Frontal cortex (tissue), 3 donors: ENCODE measurements at regions not wholly inside any gene's neighbourhood (a gene's known extent, or its start where the extent isn't known, plus 50 kb on each side); places are given as distances from the start of the nearest gene placed in this dataset.

Experiments used
- DNase-seq, 2 donors: peaks; one replicate each; pipeline ENCODE4 v3.0.0; 2012; ENCODE audit warnings: low spot score in 2 of 2
- FAIRE-seq: peaks from 2 replicates; lab custom pipeline; 2012; peaks lifted over from hg19 to GRCh38; lab: Jason Lieb, UNC
- donor health status: control.
- donor health status: control.
- donor health status: control.

DNA sequence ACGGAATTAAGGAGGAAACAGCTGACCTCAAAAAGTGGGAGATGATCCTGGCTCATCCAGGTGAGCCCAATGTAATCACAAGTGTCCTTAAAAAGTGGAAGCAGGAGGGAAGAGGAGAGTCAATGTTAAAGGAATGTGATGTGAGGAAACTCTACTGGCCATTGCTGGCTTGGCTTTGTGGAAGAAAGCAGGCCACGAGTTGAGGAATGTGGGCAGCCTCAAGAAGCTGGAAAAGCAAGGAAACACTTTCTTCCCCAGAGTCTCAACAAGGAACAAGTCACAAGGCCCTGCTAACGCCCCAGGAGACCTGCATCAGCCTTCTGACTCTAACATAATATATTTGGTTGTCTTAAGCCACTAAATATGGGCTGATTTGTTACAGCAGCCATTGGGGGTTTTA, 252.8 kb downstream of the PSAT1 start:
- DNase-seq (no peak), FAIRE-seq (no peak)

DNA sequence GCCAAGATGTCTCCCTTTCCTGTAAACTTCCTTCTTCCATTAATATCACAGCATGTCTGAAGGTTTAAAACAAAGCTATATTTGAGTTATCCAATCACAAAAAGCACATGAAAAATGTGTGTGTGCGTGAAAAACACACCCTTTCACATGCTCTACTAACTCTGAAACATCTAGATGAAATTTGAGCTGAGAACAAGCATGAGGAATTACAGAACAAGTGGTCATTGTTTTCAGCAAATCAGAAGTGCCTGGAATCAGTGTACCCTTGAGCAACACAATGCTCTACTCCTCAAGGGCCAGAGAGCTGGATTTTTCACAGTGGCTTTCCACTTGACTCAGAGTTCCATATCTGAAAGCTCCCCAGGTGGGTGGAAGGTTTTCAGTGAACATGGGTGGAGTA, 255.9 kb downstream of the PSAT1 start:
- FAIRE-seq (no peak), DNase-seq (no peak)

DNA sequence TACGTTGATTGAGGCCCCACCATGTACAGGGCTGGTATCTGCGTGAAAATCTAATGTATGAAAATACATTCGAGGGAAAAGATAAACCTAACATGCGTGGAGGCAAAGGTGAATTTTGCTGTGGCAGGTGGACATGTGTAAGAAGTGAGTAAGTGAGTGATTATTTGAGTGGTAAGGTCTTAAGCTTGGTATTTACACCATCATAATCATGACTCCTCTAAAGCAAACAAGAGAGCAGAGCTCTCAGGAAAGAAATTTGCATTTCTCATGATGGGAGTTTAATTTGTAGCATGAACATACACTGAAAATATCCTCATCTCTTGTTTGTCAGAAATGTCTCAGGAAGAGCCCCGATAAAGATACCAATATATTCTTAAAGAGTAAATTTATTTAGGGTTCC, 260.6 kb downstream of the PSAT1 start:
- no peak for DNase-seq
- FAIRE-seq, result no peak

DNA sequence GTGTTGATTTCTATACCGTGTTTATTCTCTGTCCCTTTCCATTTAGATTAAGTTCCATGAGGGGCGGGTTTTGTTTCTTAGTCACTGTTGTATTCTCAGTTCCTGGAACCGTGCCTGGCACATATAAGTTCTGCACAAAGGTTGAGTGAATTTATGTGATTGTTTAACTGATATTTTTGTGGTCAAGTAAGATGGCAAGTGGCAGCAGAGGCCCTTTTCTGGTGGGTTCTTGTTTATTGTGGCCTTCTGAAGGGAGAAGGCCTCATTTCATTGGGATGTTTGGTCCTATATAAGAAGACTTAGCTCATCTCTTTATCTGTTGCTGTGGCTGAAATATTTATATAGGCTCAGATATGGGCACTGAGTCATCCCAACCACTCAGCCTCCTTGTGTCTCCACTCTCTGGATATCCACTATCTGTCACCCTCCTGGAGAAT, 262.5 kb downstream of the PSAT1 start:
- no peak for DNase-seq
- no peak for FAIRE-seq

DNA sequence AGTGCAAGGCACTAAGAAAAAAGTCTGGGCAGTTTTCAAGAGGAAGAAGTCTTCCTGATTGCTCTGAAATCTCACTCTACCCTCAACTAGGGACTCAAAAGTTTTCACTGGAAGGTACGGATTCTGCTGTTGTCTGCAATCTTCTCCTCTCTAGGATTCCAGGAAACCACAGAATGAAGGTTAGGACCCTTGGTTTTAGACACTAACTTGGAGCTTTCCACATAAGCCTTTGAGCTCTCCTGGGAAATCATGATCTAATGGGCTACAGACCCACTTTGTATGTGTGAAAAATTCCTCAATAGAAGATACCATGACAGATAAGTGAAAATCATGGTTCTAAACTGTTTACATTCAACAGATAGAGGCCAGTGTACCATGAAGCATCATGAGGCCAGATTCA, 265.1 kb downstream of the PSAT1 start:
- no peak for DNase-seq
- FAIRE-seq, result no peak

DNA sequence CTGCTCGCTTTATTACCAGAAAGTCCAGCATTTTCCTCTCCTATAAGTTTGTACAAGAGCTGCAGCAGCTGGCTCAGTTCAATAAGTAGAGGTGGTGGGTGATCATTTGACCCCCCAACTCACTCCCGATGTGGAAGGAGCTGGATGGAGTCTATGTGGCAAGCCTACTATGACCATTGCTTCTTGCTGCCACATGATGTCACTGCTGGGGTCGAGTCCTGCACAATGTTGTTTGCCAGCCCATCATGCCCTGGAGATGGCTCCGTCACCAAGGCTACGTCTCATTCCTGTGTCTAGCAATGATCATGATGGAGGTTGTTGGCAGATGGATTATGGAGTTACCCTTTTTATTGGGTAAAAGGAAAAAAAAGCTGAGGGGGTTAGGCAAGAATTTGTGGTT, 266.3 kb downstream of the PSAT1 start:
- no peak for FAIRE-seq
- DNase-seq, result no peak

DNA sequence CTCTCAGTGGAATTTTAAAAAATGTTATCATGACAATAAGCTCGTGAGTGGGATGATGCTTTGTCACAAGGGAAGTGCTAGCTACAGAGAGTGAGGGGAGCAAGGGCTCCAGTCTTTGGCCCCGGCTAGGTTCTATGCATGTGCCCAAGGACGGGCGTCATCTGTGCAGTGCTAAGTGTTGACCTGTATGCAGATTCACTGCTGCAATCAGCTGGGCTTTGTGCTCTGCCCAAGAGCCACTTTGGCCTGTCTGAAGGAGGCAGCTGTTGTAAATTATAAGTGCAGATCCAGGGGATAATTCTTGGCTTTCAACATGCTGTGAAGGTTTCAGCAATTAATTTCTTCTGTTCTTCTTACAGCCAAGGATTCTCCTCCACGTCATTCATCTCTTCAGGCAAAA, 268.6 kb downstream of the PSAT1 start:
- no peak for DNase-seq
- FAIRE-seq, result no peak

DNA sequence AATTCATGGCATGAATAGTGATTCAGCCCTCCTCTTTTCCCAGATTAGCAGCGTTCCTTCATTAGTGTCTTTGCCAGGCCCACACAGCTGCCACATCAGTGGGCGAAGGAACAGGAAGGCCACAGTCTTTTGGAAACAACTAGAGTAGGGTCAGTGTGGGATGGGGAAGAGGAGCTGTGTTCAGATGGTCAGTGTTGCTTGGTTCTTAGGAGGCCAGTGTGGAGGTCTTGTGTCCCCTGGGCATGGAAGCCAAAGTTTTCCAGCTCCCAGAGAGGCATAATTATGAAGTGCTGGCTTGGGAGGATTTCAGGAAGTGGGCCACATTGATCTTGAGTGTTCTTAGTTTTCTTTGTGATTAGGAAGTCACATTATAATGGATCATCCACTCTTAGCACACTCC, 269.6 kb downstream of the PSAT1 start:
- no peak for FAIRE-seq
- DNase-seq, result no peak

DNA sequence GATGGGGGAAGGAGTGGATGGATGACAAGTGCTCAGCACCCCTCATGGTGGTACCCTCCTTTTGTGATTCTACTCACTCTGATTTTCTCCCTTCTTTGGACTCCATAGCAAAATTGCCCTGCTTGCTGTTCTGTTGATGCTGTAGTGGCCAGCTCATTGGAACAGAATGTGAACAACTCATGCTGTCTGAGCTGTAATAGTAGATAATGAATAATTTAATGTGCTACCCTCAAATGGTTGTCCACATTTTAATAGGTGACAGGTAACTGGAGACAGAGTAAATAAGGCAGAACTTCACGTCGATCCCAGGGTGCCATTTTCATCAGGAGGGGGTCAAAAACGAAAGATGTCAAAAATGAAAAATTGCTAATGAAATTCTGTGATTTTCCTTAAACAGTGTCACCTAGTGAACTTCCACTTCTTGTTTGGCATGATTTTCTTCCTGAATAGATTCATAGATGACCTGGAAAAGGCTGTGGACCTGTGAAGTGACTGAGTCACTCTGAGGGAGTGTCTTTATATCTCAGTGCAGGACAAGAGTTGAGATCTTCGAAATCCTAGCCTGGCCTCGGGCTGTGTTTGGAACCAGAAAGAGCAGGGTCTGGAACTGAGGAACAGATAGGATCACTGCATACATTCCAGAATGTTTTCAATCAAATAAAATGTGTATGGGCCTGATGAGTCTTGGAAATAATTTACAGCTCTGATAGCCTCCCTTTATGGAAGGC, 270.2 kb downstream of the PSAT1 start:
- FAIRE-seq, result no peak

DNA sequence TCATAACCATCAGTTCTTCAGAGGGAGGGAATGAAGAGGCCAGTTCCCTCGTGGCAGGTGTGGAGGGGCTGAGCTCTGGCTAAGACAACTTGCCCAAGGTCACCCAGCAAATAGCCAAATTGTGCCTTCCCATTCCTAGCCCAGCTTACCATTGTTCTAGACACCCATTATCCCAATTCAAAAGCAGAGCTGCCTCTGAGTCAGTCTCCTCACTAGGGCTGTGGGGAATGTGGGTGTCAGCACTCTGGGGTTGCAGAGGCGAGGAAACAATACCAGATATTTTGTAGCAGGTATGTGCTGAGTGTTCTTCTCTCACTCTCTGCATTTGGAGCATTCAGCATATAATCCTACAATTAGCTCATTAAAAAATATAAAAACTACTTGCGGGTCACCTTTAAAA, 270.8 kb downstream of the PSAT1 start:
- FAIRE-seq (no peak), DNase-seq (no peak)

More for the DNA sequence above, 270.2 kb downstream of the PSAT1 start:
- DNase-seq, result no peak

DNA sequence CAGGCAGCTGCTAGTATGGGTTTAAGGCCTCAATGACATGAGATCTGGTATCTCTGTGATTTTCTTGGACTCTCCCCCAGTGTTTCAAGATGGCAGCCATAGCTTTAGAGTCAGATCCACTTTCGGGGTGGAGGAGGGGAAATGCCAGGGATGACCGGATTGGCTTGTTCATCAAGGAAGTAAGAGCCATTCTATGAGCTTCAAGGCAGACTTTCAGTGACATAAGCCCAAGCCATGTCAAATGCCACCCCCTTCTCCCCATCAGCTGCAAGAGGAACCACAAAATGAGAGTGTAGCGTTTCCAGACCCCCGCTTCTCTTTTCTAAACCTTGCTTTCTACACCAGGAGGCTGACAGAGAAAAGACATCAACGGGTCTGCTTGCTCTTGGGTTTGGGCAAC, 271.8 kb downstream of the PSAT1 start:
- FAIRE-seq, result no peak

DNA sequence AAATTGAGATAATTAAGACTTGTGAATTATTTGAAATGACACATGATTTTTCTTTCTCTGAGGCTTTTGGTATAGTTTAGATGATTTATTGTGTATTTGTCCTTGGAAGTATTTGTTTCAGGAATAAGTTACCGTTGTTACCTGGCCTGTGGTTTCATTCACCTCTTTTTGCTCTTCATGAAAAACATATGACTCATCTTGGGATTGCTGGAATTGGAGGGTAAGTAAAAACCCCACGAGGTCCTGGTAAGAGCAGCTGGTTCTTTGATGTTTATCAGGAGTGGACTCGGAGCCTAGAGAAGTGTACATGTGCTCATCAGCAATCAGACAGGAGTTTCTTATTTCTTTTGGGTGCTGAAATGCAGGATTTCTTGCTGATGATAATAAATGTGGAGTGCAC, 275.3 kb downstream of the PSAT1 start:
- FAIRE-seq, result no peak
- DNase-seq, result no peak

More for the DNA sequence above, 271.8 kb downstream of the PSAT1 start:
- DNase-seq, result no peak

DNA sequence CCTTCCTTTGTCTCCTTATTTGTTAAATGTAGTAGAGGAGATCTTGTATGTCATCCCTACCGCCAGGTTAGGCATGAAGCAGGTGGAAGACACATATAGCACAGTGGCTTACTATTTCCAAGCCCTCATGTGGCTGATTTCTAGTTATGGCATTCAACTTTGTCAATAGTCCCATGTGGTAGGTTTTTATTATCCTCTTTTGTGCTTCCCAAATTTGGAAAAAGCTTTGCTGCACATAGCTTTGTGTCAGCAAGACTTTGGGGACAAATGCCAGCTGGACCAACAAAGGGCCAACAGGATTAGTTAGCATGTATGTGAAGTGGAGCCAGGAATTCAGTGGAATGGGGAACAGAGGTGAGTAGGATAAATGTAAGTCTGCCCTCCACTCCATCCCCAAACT, 276.3 kb downstream of the PSAT1 start:
- no peak for FAIRE-seq
- DNase-seq, result no peak

DNA sequence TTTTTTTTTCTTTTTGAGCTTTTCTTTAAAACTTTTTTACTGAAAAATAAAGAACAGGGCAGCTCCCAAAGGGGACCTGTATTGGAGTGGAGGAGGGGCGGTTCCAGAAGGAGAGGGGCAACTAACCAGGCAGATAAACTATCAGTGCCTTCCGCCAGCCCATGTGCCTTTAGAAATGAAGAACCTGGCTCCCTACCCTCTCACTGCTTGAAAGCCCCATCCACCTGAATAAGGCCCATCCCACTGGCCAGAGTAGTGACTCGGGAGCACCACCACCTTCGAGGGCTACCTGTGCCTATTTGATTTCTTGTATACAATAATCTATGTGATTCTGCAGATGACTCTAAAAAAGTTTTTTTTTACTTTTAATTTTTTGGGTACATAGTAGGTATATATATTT, 276.7 kb downstream of the PSAT1 start:
- FAIRE-seq, result no peak

DNA sequence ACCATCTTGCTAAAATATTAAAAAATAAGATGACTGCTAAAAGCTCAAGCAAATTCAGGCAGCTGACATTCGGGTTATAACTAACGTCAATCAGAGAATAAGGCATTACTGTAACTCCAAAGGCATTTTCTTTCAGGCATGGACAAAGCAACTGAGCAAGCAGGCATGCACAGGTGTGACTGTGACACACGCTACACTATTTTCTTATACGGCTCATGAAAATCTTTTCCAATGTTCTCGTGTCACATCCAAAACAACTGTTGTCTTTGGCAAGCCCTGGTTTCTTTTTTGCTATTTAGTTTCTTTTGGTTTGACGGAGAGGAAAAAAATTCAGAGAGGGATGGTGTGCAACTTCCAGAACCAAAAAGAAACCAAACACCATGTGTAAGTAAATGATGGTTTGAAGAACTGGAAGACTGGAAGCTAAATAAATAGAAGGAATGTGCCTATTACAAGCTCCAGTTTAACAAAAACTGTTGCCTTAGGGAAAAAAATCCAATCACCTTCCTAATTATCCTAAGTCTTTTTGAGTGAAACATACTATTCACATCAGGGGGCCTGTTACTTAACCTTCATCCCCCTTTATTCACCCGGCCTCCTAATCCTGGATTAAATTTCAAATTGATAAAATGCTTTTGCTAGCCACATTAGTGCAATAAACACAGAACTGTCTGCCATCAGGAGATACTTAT, 277.6 kb downstream of the PSAT1 start:
- DNase-seq, result no peak

More for the DNA sequence above, 276.7 kb downstream of the PSAT1 start:
- no peak for DNase-seq

DNA sequence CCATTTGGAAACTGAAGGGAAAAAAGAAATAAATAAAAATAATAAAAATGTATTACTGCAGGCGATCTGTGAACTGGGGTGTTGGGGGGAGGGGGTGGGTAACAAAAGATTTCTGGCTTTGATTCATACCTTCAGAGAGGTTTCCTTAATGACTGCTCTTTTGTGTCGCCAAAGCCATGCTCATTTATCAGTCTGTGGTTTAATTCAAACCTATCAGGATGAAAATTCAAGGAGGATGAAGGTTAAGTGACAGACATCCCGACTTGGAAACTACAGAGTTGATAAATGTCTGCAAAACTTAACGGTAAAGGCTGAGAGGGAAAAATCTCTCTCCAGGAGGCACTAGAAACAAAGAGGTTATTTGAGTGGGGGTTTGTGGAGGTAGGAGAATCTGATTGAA, 278.2 kb downstream of the PSAT1 start:
- DNase-seq (no peak), FAIRE-seq (no peak)

More for the DNA sequence above, 277.6 kb downstream of the PSAT1 start:
- no peak for FAIRE-seq

DNA sequence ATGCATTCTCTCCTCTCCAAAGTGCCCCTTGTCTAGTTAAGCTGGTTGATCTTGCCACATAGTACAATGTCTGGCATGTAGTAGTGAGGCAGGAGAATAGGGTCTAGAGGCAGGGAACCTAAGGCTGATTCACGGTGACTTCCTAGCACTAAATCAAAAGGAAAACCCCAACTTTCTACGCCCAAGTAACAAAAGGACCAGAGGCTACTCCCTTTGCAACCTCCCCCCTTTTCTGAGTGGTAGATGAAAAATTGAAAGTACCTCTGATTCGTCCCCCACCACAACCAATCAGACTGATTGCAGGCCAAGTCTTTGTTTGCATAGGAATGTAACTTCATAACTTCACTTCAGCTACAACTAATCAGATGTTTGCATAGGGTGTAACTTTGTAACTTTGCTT, 278.8 kb downstream of the PSAT1 start:
- DNase-seq, result no peak
- no peak for FAIRE-seq

DNA sequence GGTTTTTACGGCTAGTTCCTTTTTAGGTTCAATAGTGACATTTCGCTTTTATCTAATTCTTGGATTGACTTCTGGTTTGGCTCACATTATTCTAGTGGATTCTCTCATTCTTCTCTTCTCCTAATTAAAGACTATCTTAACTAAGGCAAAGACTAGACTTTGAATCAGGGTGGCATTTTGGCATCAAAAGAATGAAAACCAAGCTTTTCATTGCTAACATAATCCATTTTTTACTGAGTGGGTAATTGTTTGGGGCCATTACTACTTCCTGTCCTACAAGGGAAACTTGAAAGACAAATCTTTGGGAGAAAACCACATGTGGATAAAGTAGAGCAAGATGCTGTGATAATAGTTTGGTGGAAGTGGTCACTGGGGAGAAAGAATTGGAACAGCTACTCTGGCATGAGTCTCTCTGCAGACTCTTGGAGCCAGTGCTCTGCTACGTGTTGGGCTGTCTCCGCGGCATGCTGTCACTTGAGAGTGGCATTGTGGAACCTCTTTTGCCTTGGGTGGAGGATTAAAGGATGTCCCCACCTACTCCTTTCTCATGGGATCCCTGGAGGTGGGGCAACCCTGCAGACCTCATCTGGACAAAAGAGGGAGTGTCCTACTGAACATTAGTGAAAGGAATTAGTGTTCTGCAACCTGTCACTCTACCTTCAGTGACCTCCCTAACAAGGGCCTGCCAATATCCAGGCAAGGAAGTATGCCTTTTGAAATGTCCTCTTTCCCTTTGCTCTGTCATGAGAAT, 280.4 kb downstream of the PSAT1 start:
- DNase-seq, result no peak
- no peak for FAIRE-seq

DNA sequence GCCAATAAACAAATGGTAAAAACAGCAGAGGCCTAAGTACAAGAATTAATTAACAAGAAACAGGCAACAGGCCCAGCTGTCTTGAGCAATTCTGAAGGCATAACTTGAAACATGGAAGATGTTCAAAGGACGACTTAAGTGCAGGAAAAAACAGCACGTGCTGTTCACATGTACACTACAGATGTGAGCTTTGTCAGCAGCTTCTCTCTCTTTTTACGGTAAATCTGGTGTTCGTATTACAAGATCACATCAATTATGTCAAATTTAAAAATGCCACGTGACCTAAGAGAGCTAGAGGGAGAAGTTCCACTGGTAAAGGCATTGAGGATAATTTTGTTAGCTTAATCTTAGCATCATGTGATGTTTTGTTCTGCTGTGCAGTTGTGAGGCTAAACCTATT, 281.1 kb downstream of the PSAT1 start:
- DNase-seq, result no peak
- no peak for FAIRE-seq

DNA sequence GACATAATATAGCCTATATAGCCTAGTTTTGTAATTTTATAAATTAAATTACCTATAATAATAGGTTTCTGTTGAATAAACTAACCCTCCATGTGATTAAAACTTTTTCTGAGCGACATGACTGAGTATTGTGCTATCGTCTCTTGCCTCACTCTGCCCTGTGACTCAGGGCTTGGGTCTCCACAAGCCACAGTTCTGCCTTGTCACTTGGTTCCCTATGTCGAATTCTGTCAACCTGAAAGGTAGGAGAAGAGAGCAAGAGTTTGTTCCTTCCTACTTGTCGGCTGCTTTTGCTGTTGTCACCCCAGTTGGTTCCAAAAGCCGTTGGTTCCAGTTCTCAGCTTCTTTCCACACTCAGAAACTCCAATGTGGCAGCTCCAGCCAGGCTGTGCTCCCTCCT, 285.9 kb downstream of the PSAT1 start:
- FAIRE-seq, result no peak
- no peak for DNase-seq

DNA sequence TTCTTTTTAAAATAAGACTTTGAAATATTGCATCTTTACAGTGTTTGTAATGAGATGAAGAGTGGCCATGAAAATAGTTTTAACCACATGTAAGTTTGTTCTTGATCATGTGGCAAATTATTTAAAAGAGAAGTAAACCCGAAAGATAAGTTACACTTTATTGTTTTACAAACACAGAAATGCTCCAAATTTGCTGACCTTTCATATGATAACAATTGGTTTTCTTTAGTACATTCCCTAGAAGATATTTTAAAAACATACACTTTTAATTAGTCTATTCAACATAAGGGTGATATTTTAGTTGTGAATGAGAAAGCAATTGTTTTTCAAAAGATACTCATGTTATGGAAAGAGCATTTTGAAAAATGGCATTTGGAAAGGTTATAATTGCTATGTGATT, 287.7 kb downstream of the PSAT1 start:
- FAIRE-seq, result no peak
- DNase-seq, result no peak
